ENCODE measurements at regions not wholly inside any gene's neighbourhood (a gene's known extent, or its start where the extent isn't known, plus 50 kb on each side); places are given as distances from the start of the nearest gene placed in this dataset.

DNA sequence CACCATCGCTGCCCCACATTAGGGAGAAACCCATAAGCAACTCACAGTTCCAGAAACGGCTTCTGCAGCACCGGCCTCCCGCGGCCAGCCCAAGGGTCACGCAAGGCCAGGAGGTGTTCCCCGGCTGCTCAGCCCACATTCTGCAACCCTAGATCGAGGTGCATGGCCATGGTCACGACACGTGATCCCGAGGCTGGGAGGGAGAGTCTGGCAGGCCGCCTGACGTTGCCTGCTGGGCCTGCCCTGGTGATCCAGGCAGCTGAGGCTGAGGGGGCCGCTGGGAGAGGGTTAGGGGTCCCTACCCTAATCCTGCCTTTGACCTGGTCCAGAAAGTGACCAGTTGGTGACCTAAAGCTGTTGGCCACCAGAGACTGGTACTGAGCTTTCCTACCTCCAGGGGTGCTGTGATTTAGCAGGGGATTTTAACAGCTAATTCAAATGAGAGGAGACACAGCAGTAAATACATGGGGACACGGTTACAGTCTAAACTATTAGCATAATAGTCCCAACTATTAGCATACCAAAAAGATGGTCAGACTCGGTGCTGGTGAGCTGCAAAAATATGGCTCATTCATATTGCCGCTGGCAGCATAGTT is 97.4 kb upstream of the CIBAR2 start:
- Mint-ChIP-seq H3K27me3 (peaks cover 7% of the 10 kb centered on the region), H3K27ac (no peak overlapping the region), H3K4me1 (no peaks in the 10 kb centered on the region), H3K4me3 (no peak overlapping the region), H3K9me3 (no peaks in the 10 kb centered on the region), H3K36me3 (ENCODE audit: low read depth) (no peaks in the 10 kb centered on the region)
- no peak for ATAC-seq (replicated peaks)

DNA sequence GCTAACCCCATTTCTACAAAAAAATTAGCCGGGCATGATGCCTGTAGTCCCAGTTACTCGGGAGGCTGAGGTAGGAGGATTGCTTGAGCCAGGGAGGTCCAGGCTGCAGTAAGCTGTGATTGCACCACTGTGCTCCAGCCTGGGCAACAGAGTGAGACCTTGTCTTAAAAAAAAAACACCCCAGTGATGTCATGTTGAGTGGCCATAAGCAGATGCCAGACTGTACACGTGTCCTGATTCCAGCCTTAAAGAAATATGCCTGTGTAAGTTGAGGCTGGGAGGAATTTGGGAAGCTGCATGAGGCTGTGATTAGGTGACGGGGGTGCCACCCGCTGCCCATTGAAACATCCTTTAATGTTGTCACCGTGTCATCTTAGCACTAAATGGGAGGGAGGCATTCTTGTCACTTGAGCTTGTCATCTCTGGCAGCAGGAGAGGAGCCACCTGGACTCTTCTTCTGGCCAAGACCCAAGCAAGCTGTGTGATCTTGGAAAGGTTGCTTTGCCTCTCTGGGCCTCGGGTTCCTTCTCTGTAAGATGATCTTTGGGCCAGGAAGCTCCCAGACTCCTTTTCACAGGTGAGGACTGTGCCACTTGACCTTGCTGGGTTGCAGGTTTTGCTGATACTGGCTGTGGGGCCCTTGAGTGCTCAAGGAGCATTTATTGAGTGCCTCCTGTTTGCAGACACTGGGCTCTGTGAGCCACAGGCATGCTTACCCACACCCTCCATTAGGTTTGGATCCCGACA is 98.3 kb upstream of the CIBAR2 start:
- ATAC-seq (replicated peaks), result no peak
- H3K9me3 Mint-ChIP-seq, result no peaks in the 10 kb centered on the region
- no peak overlapping the region for H3K4me3 Mint-ChIP-seq
- peaks cover 7% of the 10 kb centered on the region for H3K27me3 Mint-ChIP-seq
- no peak overlapping the region for H3K27ac Mint-ChIP-seq
- H3K36me3 Mint-ChIP-seq (ENCODE audit: low read depth), result no peaks in the 10 kb centered on the region
- no peaks in the 10 kb centered on the region for H3K4me1 Mint-ChIP-seq

DNA sequence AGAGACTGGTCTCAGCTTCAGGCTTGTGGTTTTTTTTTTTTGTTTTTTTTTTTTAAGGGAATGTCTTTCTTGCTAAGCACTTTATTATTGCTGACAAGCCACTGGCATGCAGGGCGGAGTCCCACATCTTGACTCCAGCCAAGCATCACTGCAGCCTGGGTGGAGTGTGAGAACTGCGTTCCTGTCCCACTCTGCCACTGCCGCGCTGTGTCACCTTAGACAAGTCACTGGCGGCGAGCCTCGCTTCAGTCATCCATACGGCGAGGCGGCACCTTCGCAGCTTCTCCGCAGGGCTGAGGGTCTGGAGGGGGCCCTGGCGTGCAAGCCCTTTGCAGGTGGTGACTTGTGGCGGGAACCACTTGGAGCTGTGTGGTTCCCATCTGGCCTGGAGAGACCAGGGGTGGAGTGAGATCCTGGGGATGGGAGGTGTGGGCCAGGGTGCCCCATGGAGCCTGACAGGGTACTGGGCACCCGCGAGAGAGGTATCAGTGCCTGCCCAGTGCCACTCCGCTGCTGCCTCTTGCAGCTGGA is 99.1 kb upstream of the CIBAR2 start:
- Mint-ChIP-seq H3K4me3 (no peak overlapping the region), H3K27ac (no peak overlapping the region), H3K9me3 (no peaks in the 10 kb centered on the region), H3K4me1 (no peaks in the 10 kb centered on the region), H3K36me3 (ENCODE audit: low read depth) (no peaks in the 10 kb centered on the region), H3K27me3 (peaks cover 3% of the 10 kb centered on the region)
- no peak for ATAC-seq (replicated peaks)

DNA sequence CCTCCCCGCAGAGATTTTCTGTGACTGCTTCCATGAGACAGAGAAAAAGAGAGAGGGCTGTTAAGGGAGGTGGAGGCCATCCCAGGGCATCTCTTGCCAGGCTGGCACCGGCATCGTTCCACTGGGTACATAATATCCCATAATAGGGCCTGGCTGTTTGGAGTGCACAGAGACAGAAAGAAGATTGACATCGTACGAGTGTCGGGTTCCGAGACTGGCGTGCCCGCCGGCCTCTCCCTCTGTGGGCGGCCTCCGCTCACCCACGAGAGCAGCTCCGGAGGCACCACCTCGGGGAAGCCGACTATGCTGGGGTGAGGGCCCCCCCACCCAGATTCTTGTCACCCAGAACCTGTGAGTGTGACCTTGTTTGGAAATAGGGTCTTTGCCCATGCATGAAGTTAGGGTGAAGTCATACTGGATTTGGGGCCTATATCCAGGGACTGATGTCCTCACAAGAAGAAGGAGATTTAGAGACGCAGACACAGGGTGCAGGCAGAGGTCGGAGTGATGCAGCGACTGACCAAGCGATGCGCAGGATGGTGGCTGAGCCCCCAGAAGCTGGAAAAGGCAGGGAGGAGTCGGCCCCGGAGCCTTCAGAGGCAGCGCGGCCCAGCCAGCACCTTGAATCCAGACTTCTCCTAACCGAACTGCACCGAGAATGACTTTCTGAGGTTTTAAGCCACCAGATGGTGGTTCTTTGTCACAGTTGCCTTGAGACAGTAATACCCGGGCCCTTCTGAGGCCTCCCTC is 101.8 kb upstream of the CIBAR2 start:
- H3K4me1 Mint-ChIP-seq, result no peaks in the 10 kb centered on the region
- no peak for ATAC-seq (replicated peaks)
- H3K27me3 Mint-ChIP-seq, result peaks cover 3% of the 10 kb centered on the region
- H3K36me3 Mint-ChIP-seq (ENCODE audit: low read depth), result no peaks in the 10 kb centered on the region
- no peaks in the 10 kb centered on the region for H3K9me3 Mint-ChIP-seq
- H3K4me3 Mint-ChIP-seq, result no peak overlapping the region
- H3K27ac Mint-ChIP-seq, result no peak overlapping the region

DNA sequence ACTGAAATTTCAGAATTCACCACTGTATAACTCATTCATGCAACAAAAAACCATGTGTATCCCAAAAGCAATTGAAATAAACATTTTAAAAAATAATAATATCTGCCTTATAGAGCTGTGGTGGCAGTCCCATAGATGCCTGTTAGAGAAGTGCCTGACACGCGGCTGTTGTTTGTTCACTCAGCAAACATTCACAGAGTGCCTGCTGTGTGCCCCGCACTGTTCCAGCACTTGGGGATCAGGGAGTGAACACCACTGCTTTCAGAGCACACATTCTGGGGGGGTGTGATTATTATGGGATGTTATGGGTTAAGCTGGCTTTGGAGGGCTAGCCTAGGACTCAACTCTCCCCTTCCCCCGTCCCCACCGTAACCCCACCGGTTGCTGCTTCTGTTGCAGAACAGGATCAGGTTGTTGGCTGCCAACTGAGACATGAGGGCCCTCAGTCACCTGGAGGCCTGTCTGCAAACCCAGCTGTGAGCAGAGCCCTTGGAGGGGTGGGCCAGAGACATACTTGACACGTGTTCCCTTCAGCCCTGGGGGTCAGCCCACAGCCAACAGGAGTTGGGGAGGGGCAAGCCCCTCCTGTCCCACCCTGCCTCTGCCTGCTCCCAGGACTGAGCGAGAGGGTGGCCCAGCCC is 103.3 kb upstream of the CIBAR2 start:
- no peak for ATAC-seq (replicated peaks)
- H3K9me3 Mint-ChIP-seq, result no peaks in the 10 kb centered on the region

DNA sequence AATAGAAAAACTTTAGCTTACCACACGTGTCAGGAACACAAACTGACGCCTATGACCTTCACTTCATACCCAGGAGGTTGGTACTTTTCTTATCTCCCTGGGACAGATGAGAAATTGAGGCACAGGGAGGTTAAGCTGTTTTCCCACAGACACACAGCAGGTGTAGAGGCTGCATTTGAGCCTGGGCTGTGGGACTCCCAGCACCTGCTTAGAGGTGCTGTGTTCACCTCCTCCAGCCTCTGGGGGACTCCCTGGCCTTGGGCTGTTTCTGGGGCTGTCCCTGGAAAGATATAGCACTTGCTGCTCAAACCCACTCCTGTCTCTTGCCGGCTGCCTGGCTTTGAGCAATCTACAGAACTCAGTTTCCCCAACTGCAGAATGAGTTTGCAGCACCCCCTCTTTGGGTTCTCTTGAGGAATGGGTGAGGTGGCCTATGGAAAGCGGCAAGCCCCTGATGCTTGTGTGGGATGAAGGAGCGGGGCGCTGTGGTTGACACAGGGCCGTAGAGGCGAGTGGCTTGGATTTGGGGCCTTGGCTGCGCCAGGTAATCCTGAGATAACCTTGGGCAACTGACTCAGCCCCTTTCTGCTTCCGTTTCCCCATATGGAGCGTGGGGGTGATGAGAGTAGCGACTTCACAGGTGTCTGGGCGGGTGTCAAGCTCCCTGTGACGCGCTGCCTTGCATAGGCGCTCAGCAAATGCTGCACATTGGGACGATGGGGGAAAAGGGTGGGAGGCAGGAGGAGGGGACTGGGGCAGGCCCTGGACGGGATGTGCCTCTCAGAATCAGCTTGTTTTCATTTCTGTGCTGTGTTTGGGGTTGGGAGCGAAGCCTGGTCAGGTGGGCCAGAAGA is 104.5 kb upstream of the CIBAR2 start:
- peak; percentile 91 for ATAC-seq (replicated peaks)
- Mint-ChIP-seq H3K36me3 (ENCODE audit: low read depth) (no peaks in the 10 kb centered on the region), H3K4me3 (no peak overlapping the region), H3K27ac (no peak overlapping the region), H3K4me1 (no peaks in the 10 kb centered on the region), H3K27me3 (peaks cover 3% of the 10 kb centered on the region), H3K9me3 (no peaks in the 10 kb centered on the region)

More for the DNA sequence above, 103.3 kb upstream of the CIBAR2 start:
- Mint-ChIP-seq H3K4me1 (no peaks in the 10 kb centered on the region), H3K4me3 (no peak overlapping the region), H3K27me3 (peaks cover 3% of the 10 kb centered on the region), H3K27ac (no peak overlapping the region), H3K36me3 (ENCODE audit: low read depth) (no peaks in the 10 kb centered on the region)

DNA sequence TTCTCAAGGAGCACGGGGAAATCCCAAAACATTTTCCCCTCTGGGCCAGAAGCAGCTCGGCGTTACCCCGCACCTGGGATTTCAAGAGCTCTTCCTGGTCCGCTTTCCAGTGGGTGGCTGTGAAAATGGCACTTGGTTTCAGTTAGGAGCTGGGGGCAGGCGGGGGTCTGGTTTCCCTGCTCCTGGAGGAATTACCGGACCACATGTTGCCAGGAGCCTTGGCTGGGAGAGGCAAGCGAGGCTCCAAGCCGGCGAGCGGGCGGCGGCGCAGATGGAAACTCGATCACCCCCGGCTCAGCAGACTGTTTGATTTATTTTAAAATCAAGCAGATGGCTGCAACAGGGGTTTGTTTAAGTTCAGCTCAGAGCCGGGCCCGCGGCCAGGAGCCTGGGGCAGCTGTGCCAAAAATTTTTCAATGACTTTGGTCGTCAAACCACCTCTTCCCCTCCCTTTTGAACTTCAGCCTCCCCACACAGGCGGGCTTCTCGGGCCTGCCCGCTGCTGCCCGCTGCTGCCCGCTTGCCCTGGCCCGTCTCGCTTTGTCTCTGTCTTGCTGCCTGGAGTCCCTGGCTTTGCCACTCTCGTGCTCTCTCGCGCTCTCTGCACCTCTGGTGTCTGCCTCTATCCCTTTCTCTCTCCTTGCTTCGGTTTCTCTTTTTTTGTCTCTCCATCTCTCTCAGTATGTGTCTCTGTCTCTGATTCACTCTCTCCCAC is 108.0 kb upstream of the CIBAR2 start:
- Mint-ChIP-seq H3K4me3 (no peak overlapping the region), H3K27ac (no peak overlapping the region)

DNA sequence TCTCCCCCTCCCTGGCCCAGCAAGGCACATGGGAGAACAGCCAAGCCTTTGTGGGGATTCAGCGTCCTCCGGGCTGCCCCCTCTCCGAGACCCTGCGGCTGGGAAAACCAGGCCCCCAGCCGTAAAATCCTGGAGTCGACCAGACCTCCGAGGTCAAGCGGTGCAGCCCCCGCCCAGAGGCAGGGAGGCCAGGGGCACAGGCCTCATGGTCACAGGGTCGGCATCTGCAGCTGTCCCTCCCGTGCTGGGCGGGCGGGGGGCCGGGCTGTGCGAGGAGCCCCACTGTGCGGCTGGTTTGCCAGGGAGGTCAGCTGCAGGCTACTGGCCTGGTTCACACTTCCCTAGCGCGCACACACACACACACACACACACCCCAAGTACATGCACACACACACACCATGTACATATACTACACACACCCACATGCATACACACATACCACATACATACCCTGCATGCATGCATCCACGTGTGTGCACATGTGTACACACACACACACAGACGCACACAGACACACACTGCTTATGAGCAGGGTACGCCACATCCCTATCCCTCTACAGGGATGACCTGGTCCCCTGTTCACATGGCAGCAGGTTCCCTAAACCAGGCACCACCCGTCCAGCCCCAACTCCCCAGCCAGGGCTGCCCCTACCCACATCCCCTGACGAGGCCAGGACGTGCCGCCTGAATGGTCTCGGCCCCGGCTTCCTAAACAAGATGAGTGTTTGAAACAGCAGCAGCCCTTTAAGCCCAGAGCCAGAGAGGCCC is 108.9 kb upstream of the CIBAR2 start:
- no peak overlapping the region for H3K27ac Mint-ChIP-seq
- no peaks in the 10 kb centered on the region for H3K4me1 Mint-ChIP-seq
- H3K27me3 Mint-ChIP-seq, result no peaks in the 10 kb centered on the region
- no peak overlapping the region for H3K4me3 Mint-ChIP-seq
- ATAC-seq (replicated peaks), result no peak
- no peaks in the 10 kb centered on the region for H3K36me3 Mint-ChIP-seq (ENCODE audit: low read depth)
- H3K9me3 Mint-ChIP-seq, result no peaks in the 10 kb centered on the region

More for the DNA sequence above, 108.0 kb upstream of the CIBAR2 start:
- Mint-ChIP-seq H3K9me3 (no peaks in the 10 kb centered on the region), H3K27me3 (no peaks in the 10 kb centered on the region), H3K4me1 (no peaks in the 10 kb centered on the region), H3K36me3 (ENCODE audit: low read depth) (no peaks in the 10 kb centered on the region)
- ATAC-seq (replicated peaks), result no peak

DNA sequence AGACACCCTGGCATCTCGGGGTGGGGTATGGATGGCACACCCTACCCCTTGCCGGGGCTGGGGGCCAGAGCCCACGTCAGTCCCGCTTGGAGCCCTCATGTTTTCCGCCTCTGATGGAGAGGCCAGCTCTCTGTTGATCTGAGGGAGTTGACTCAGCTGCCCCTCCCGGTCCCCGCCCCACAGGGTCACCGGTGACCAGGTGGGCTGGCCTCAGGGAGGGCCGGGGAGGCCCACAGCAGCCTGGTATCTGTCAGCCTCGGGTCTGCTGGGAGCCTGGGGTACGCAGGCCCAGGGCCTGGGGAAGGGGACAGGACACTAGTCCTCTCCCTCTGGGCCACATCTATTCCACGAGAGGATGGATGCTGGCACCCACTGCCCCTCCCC is 109.5 kb upstream of the CIBAR2 start:
- Mint-ChIP-seq H3K27me3 (no peaks in the 10 kb centered on the region), H3K27ac (no peak overlapping the region), H3K9me3 (no peaks in the 10 kb centered on the region), H3K36me3 (ENCODE audit: low read depth) (no peaks in the 10 kb centered on the region), H3K4me3 (no peak overlapping the region), H3K4me1 (no peaks in the 10 kb centered on the region)
- no peak for ATAC-seq (replicated peaks)

DNA sequence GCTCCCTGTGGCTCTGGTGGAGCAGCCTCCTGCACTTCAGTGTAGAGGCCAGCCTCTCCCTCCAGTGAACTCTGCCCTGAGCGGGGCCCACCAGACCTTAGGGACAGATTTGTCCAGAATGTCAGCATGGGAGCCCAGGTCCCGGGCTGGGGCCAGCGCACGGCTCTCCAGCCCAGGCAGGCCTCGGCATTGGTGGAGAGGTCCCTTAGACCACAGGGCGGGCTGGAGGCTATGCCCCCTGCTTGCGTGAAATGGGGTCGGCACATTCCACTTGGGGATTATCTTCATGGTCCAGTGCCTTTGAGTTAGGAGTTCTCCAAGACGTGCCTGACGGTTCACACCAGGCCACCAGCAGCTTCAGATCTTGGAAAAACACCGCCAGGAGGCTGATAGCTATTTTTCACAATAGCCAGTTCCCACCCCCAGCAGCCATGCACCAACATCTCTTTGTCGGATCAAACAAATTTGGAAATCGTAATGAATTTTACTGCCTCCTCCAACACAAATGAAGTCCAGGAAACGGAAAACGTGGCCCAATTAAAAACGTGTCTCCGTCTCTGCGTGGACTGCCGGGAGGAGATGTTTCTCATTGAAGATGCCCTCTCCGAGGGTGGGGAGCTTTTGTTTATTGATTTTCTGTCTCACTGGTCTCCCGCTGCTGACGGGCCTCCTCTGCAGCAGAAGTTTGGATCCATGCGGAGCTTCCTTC is 110.0 kb upstream of the CIBAR2 start:
- Mint-ChIP-seq H3K27ac (no peak overlapping the region), H3K9me3 (no peaks in the 10 kb centered on the region), H3K4me1 (no peaks in the 10 kb centered on the region), H3K4me3 (no peak overlapping the region), H3K27me3 (peaks cover 3% of the 10 kb centered on the region), H3K36me3 (ENCODE audit: low read depth) (no peaks in the 10 kb centered on the region)
- no peak for ATAC-seq (replicated peaks)

DNA sequence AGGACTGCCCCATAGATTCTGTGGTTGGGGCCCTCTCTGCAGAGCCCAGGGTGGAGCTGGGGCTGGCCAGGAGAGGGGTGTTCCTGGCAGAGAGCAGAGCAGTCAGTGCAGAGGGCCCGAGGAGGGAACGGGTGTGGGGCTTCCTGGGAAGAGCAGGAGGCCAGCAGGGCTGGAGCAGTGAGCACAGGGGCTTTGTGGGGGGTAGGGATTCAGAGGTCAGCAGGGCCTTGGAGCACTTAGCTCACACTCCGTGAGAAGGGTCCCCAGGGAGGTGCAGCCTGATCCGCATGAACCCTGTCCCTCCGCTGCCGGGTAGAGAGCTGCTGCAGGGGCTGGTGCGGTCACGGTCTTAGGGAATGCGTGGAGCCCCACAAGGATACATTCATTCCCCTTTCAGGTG is 113.0 kb upstream of the CIBAR2 start:
- H3K27me3 Mint-ChIP-seq, result peaks cover 10% of the 10 kb centered on the region
- no peak overlapping the region for H3K4me3 Mint-ChIP-seq
- H3K9me3 Mint-ChIP-seq, result no peaks in the 10 kb centered on the region
- H3K4me1 Mint-ChIP-seq, result no peaks in the 10 kb centered on the region
- no peak for ATAC-seq (replicated peaks)
- H3K27ac Mint-ChIP-seq, result no peak overlapping the region
- H3K36me3 Mint-ChIP-seq (ENCODE audit: low read depth), result no peaks in the 10 kb centered on the region

DNA sequence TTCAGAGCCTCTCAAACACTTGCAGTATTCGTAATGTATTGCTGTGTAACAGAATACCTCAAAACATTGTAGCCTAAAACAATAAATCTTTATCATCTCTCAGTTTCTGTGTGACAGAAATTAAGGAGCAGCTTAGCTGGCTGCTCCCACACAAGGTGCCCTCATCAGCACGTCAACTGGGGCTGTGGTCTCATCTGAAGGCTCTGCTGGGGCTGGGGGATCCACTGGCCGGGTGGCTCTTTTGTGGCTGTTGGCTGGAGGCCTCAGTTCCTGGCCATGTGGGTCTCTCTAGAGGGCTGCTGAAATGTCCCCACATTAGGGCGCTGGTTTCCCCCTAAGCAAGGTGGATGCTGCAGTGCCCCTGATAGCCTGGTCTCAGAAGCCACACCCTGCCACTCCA is 113.4 kb upstream of the CIBAR2 start:
- no peaks in the 10 kb centered on the region for H3K36me3 Mint-ChIP-seq (ENCODE audit: low read depth)
- H3K4me3 Mint-ChIP-seq, result no peak overlapping the region
- peaks cover under 1% of the 10 kb centered on the region for H3K9me3 Mint-ChIP-seq
- H3K4me1 Mint-ChIP-seq, result peaks cover 1% of the 10 kb centered on the region
- ATAC-seq (replicated peaks), result no peak
- no peak overlapping the region for H3K27ac Mint-ChIP-seq
- H3K27me3 Mint-ChIP-seq, result peaks cover 13% of the 10 kb centered on the region
